RWPE2 (cell line): ENCODE measurements at regions not wholly inside any gene's neighbourhood (a gene's known extent, or its start where the extent isn't known, plus 50 kb on each side); places are given as distances from the start of the nearest gene placed in this dataset.

Experiments used
- ATAC-seq: fragments of 200-7000 bp; cut with Tn5 transposase; 3 replicates; pipeline ENCODE4 v1.9.1; 2021; ENCODE audit warnings: low read depth
- DNase-seq: peaks from one replicate; pipeline ENCODE4 v3.0.0-alpha.2; 2020; ENCODE audit warnings: low spot score
- H3K27ac ChIP-seq: fragments of 450-650 bp; 2 replicates; pipeline ENCODE4 v1.5.1; 2017; ENCODE audit warnings: mild to moderate bottlenecking; ENCODE audit not compliant: poor library complexity, severe bottlenecking
- H3K27me3 ChIP-seq: fragments of 250-450 bp; sonication (Bioruptor Pico); 2 replicates; pipeline ENCODE4 v1.5.1; 2021; ENCODE audit warnings: mild to moderate bottlenecking, moderate library complexity; ENCODE audit not compliant: insufficient read depth, poor library complexity, severe bottlenecking
- H3K36me3 ChIP-seq: fragments of 250-450 bp; sonication (Bioruptor Pico); 2 replicates; pipeline ENCODE4 v1.5.1; 2020; ENCODE audit warnings: low read depth, mild to moderate bottlenecking, moderate library complexity
- H3K4me1 ChIP-seq: fragments of 250-450 bp; sonication (Bioruptor Pico); 2 replicates; pipeline ENCODE4 v1.5.1; 2021; ENCODE audit warnings: mild to moderate bottlenecking, moderate library complexity; ENCODE audit not compliant: insufficient read depth, poor library complexity, severe bottlenecking
- H3K4me3 ChIP-seq: fragments of 250-450 bp; sonication (Bioruptor Pico); 2 replicates; pipeline ENCODE4 v1.5.1; 2021; ENCODE audit warnings: mild to moderate bottlenecking, moderate library complexity; ENCODE audit not compliant: severe bottlenecking
- H3K9me3 ChIP-seq: fragments of 250-450 bp; sonication (Bioruptor Pico); 2 replicates; pipeline ENCODE4 v1.5.1; 2021; ENCODE audit warnings: mild to moderate bottlenecking, moderate library complexity; ENCODE audit not compliant: severe bottlenecking
- CTCF ChIP-seq: fragments of 450-650 bp; IDR thresholded peaks from one replicate; pipeline ENCODE4 v1.5.1; 2017; ENCODE audit warnings: mild to moderate bottlenecking, moderate library complexity; ENCODE audit not compliant: poor library complexity, severe bottlenecking

GRCh38 chr18:77984178-77984577, 734.5 kb downstream of the GALR1 start:
- no peak for ATAC-seq
- DNase-seq = no peak
- H3K4me1 ChIP-seq = no peaks in the 10 kb centered on the region
- H3K27ac ChIP-seq = no peak overlapping the region
- no peaks in the 10 kb centered on the region for H3K9me3 ChIP-seq
- no peaks in the 10 kb centered on the region for H3K27me3 ChIP-seq
- no peak for TF ChIP-seq CTCF
- no peaks in the 10 kb centered on the region for H3K36me3 ChIP-seq
- H3K4me3 ChIP-seq = no peak overlapping the region

- Histone ChIP-seq H3K36me3 (no peaks in the 10 kb centered on the region), H3K27me3 (no peaks in the 10 kb centered on the region)
- no peak for TF ChIP-seq CTCF
Observed at GRCh38 chr18:77984833-77985232, 735.2 kb downstream of the GALR1 start.

GRCh38 chr18:77985526-77986281, 736.1 kb downstream of the GALR1 start:
- ATAC-seq (no peak), DNase-seq (no peak)
- Histone ChIP-seq H3K4me1 (no peaks in the 10 kb centered on the region), H3K27me3 (no peaks in the 10 kb centered on the region), H3K27ac (no peak overlapping the region), H3K9me3 (no peaks in the 10 kb centered on the region), H3K4me3 (no peak overlapping the region), H3K36me3 (no peaks in the 10 kb centered on the region)
- TF ChIP-seq CTCF = no peak

More at GRCh38 chr18:77984833-77985232, 735.2 kb downstream of the GALR1 start:
- no peak overlapping the region for H3K4me3 ChIP-seq
- no peak for DNase-seq
- H3K4me1 ChIP-seq = no peaks in the 10 kb centered on the region
- H3K9me3 ChIP-seq = no peaks in the 10 kb centered on the region
- no peak for ATAC-seq
- no peak overlapping the region for H3K27ac ChIP-seq

GRCh38 chr18:77990131-77990530, 740.5 kb downstream of the GALR1 start:
- Histone ChIP-seq H3K27ac (no peak overlapping the region), H3K27me3 (no peaks in the 10 kb centered on the region), H3K4me3 (no peak overlapping the region), H3K4me1 (no peaks in the 10 kb centered on the region), H3K36me3 (no peaks in the 10 kb centered on the region), H3K9me3 (no peaks in the 10 kb centered on the region)
- TF ChIP-seq CTCF = no peak
- ATAC-seq (no peak), DNase-seq (no peak)

GRCh38 chr18:77990901-77991300, 741.3 kb downstream of the GALR1 start:
- H3K4me3 ChIP-seq = no peak overlapping the region
- no peaks in the 10 kb centered on the region for H3K9me3 ChIP-seq
- DNase-seq (no peak), ATAC-seq (no peak)
- H3K27me3 ChIP-seq = no peaks in the 10 kb centered on the region
- H3K36me3 ChIP-seq = no peaks in the 10 kb centered on the region
- no peaks in the 10 kb centered on the region for H3K4me1 ChIP-seq
- no peak for TF ChIP-seq CTCF
- no peak overlapping the region for H3K27ac ChIP-seq
